H1 (cell line): ENCODE measurements at regions not wholly inside any gene's neighbourhood (a gene's known extent, or its start where the extent isn't known, plus 50 kb on each side); places are given as distances from the start of the nearest gene placed in this dataset.

ENCODE experiments used
- BCL11A ChIP-seq, 2 experiments: IDR thresholded peaks; one replicate each; pipeline ENCODE4 v1.6.1; 2011; ENCODE audit warnings: low read depth in 2 of 2, low read length in 2 of 2, mild to moderate bottlenecking in 2 of 2
- EP300 ChIP-seq, 2 experiments: IDR thresholded peaks; 1 replicate in 1 of 2; 2 replicates in 1 of 2; pipeline ENCODE4 v1.6.1; 2011 to 2012; ENCODE audit warnings: low read depth in 2 of 2, low read length in 2 of 2, mild to moderate bottlenecking in 2 of 2, borderline replicate concordance in 1 of 2, inconsistent platforms in 1 of 2, moderate library complexity in 1 of 2
- JUND ChIP-seq: IDR thresholded peaks from 2 replicates; pipeline ENCODE4 v1.6.1; 2011; ENCODE audit warnings: mild to moderate bottlenecking, improper control_type of control experiment, low read length
- MAX ChIP-seq: IDR thresholded peaks from 2 replicates; pipeline ENCODE4 v1.6.1; 2012; ENCODE audit warnings: inconsistent platforms
- POLR2A ChIP-seq, 2 experiments: IDR thresholded peaks; 1 replicate in 1 of 2; 2 replicates in 1 of 2; pipeline ENCODE4 v1.6.1; 2011; ENCODE audit warnings: low read depth in 2 of 2, low read length in 2 of 2, mild to moderate bottlenecking in 2 of 2; ENCODE audit errors: control extremely low read depth in 1 of 2
- SIX5 ChIP-seq: IDR thresholded peaks from 2 replicates; pipeline ENCODE4 v1.6.1; 2011; ENCODE audit warnings: mild to moderate bottlenecking, low read depth, low read length
- TEAD4 ChIP-seq: IDR thresholded peaks from 2 replicates; pipeline ENCODE4 v1.6.1; 2012; ENCODE audit warnings: low read depth, low read length, inconsistent platforms, mixed read lengths
- ZNF274 ChIP-seq: IDR thresholded peaks from 2 replicates; pipeline ENCODE4 v1.7.0; 2012; ENCODE audit warnings: low read length, borderline replicate concordance; ENCODE audit errors: extremely low read depth
- TF ChIP-seq, protein P1 (sequence below): IDR thresholded peaks from 2 replicates; pipeline ENCODE4 v1.6.1; 2011; ENCODE audit warnings: low read length, improper control_type of control experiment
- TF ChIP-seq, protein P2 (sequence below), 3 experiments: IDR thresholded peaks; 1 replicate in 2 of 3; 2 replicates in 1 of 3; pipeline versions ENCODE4 v1.5.1 to v1.6.1; 2011; ENCODE audit warnings: low read length in 3 of 3, mild to moderate bottlenecking in 3 of 3, inconsistent platforms in 2 of 3, low read depth in 1 of 3, moderate library complexity in 1 of 3; ENCODE audit not compliant: insufficient read depth in 1 of 3; ENCODE audit errors: control extremely low read depth in 1 of 3

DNA sequence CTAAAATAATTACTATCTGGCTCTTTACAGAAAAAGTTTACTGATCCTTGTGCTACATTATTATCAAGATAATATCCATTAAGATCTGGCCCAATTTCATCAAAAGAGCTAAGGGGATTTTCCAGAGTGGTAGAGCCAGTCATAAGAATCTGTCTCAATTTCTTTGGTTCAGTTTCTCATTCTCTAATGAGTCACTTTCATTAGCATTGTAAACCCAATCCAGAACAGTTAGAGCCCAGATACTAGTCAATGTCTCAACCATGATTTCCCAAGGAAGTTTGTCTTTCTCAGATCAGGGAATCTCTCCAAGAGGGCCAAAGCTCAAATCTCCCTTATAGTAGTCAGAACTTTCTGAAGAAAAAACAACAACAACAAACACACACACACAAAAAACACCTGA lies 131.1 kb upstream of the PPP2R3A start:
- TF ChIP-seq MAX (no peak), POLR2A (IDR thresholded peaks at IDR 0.05; ENCODE audit: control extremely low read depth in 1 of 2, low read depth in 2 of 2, low read length in 2 of 2) (no peak), BCL11A (IDR thresholded peaks at IDR 0.05; ENCODE audit: low read depth in 2 of 2, low read length in 2 of 2) (no peak), EP300 (IDR thresholded peaks at IDR 0.05; ENCODE audit: borderline replicate concordance in 1 of 2, low read depth in 2 of 2, low read length in 2 of 2) (no peak), SIX5 (no peak), TEAD4 (no peak), JUND (no peak), ZNF274 (no peak)
- TF ChIP-seq, protein P1, sequence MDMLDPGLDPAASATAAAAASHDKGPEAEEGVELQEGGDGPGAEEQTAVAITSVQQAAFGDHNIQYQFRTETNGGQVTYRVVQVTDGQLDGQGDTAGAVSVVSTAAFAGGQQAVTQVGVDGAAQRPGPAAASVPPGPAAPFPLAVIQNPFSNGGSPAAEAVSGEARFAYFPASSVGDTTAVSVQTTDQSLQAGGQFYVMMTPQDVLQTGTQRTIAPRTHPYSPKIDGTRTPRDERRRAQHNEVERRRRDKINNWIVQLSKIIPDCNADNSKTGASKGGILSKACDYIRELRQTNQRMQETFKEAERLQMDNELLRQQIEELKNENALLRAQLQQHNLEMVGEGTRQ = no peak
- TF ChIP-seq, protein P2, sequence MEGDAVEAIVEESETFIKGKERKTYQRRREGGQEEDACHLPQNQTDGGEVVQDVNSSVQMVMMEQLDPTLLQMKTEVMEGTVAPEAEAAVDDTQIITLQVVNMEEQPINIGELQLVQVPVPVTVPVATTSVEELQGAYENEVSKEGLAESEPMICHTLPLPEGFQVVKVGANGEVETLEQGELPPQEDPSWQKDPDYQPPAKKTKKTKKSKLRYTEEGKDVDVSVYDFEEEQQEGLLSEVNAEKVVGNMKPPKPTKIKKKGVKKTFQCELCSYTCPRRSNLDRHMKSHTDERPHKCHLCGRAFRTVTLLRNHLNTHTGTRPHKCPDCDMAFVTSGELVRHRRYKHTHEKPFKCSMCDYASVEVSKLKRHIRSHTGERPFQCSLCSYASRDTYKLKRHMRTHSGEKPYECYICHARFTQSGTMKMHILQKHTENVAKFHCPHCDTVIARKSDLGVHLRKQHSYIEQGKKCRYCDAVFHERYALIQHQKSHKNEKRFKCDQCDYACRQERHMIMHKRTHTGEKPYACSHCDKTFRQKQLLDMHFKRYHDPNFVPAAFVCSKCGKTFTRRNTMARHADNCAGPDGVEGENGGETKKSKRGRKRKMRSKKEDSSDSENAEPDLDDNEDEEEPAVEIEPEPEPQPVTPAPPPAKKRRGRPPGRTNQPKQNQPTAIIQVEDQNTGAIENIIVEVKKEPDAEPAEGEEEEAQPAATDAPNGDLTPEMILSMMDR (IDR thresholded peaks at IDR 0.05; ENCODE audit: control extremely low read depth in 1 of 3, insufficient read depth in 1 of 3, low read depth in 1 of 3, low read length in 3 of 3) = no peak
